ENCODE measurements at regions not wholly inside any gene's neighbourhood (a gene's known extent, or its start where the extent isn't known, plus 50 kb on each side); places are given as distances from the start of the nearest gene placed in this dataset.

GRCh38 chr11:70854201-70854600 lies 398.2 kb downstream of the SHANK2 start:
- 72 to 82% methylated on average over 3 of the region's 3 CpGs for WGBS, 2 donors
- Histone ChIP-seq H3K4me1 (no peaks in the 10 kb centered on the region), H3K9me3 (peaks cover 0 to 24% (median 0%) of the 10 kb centered on the region in 4 donors), H3K27me3 (no peaks in the 10 kb centered on the region), H3K27ac (no peak overlapping the region), H3K4me3 (no peak overlapping the region), H3K36me3 (no peaks in the 10 kb centered on the region)
- TF ChIP-seq POLR2A (IDR thresholded peaks at IDR 0.05) (no peak), EP300 (IDR thresholded peaks at IDR 0.05) (no peak)
- TF ChIP-seq, protein P1, sequence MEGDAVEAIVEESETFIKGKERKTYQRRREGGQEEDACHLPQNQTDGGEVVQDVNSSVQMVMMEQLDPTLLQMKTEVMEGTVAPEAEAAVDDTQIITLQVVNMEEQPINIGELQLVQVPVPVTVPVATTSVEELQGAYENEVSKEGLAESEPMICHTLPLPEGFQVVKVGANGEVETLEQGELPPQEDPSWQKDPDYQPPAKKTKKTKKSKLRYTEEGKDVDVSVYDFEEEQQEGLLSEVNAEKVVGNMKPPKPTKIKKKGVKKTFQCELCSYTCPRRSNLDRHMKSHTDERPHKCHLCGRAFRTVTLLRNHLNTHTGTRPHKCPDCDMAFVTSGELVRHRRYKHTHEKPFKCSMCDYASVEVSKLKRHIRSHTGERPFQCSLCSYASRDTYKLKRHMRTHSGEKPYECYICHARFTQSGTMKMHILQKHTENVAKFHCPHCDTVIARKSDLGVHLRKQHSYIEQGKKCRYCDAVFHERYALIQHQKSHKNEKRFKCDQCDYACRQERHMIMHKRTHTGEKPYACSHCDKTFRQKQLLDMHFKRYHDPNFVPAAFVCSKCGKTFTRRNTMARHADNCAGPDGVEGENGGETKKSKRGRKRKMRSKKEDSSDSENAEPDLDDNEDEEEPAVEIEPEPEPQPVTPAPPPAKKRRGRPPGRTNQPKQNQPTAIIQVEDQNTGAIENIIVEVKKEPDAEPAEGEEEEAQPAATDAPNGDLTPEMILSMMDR (IDR thresholded peaks at IDR 0.05) = no peak
- no peak for DNase-seq (ENCODE audit: low spot score in 2 of 2)

DNA sequence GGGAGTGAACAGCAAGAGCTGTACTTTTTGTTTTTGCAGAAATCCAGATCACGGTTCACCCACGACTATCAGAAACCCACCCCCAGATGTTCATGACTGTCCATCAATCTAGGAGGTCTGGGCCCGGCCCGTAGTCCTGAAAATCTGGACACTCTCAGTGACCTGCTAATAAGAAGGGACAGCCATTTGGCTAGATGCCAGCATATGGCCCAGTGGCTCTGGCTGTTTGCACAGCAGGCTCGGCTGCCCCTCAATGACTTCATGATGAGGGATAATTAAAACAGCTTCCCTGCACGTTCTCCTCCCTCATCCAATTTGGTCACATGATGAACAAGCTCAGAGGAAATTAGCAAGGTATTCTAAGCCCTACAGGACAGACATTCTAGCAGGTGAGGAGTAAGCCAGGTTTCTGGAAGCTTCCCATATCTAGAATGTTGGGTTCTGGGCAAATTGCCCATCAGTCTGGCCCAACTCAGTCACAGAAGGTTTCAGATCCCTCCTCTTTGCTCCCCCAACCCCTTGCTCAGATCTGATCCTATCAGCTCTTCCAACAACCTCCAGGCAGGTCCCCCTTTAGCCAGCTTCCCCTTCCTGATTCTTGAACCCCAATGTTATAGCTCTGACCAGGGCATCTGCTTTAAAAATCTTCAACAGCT lies 397.3 kb downstream of the SHANK2 start:
- WGBS, 2 donors = 24 to 32% methylated on average over 6 of the region's 6 CpGs
- Histone ChIP-seq H3K4me1 (no peaks in the 10 kb centered on the region), H3K27ac (no peak overlapping the region), H3K9me3 (peaks cover 0 to 16% (median 0%) of the 10 kb centered on the region in 4 donors), H3K27me3 (no peaks in the 10 kb centered on the region), H3K4me3 (no peak overlapping the region), H3K36me3 (no peaks in the 10 kb centered on the region)
- no peak for DNase-seq (ENCODE audit: low spot score in 2 of 2)
- TF ChIP-seq, protein P1 (IDR thresholded peaks at IDR 0.05) = no peak
- TF ChIP-seq EP300 (IDR thresholded peaks at IDR 0.05) (no peak), POLR2A (IDR thresholded peaks at IDR 0.05) (no peak)

GRCh38 chr11:70857894-70858293 lies 394.5 kb downstream of the SHANK2 start:
- 82 to 94% methylated on average over 3 of the region's 3 CpGs for WGBS, 2 donors
- Histone ChIP-seq H3K4me1 (no peaks in the 10 kb centered on the region), H3K9me3 (no peaks in the 10 kb centered on the region), H3K27me3 (no peaks in the 10 kb centered on the region), H3K27ac (no peak overlapping the region), H3K4me3 (no peak overlapping the region), H3K36me3 (no peaks in the 10 kb centered on the region)
- DNase-seq (ENCODE audit: low spot score in 2 of 2) = no peak
- TF ChIP-seq POLR2A (IDR thresholded peaks at IDR 0.05) = no peak
- TF ChIP-seq, protein P1 (IDR thresholded peaks at IDR 0.05) = no peak

DNA sequence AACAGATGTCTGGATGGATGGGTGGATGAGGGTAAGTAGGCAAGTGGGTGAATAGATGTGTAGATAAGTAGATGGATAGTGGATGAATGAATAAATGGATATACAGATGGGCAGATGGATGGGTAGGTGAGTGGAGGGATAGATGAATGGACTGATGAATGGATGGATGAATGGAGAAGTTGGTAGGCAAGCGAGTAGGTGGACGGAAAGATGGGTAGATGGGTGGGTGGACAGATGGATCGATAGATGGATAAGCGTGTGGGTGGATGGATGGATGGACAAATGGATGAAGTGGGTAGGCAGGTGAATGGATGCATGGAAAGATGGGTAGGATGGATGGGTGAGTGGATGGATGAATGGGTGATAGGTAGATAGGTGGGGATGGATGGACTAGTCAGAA lies 393.2 kb downstream of the SHANK2 start:
- no peaks in the 10 kb centered on the region for H3K4me1 ChIP-seq
- no peak for DNase-seq (ENCODE audit: low spot score in 2 of 2)
- TF ChIP-seq, protein P1 (IDR thresholded peaks at IDR 0.05) = no peak
- TF ChIP-seq EP300 (IDR thresholded peaks at IDR 0.05) = no peak
- no peak for TF ChIP-seq POLR2A (IDR thresholded peaks at IDR 0.05)
- 94% methylated on average over 4 of the region's 4 CpGs for WGBS, 2 donors
- no peaks in the 10 kb centered on the region for H3K9me3 ChIP-seq
- H3K27me3 ChIP-seq = no peaks in the 10 kb centered on the region
- H3K4me3 ChIP-seq = no peak overlapping the region
- H3K27ac ChIP-seq = no peak overlapping the region
- H3K36me3 ChIP-seq = no peaks in the 10 kb centered on the region

DNA sequence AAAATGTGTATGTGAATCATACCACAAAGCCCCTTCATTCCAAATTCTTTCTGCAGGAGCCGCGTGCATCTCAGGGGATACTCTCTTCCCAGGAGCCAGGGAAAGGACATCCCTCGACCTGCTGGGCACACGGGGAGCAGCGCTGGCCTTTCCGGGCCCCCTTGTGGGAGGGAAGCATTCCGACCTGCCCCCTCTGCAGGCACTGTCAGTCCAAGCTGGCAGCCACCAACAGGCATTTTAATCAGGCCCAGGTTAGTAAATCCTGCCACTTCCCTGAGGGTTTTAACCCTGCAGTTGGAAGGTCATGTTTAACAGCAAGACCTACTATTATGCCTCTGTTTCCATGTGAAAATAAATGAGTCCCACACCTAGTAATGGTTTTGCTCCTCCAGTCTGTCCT lies 391.5 kb downstream of the SHANK2 start:
- TF ChIP-seq EP300 (IDR thresholded peaks at IDR 0.05) = no peak
- TF ChIP-seq, protein P1 (IDR thresholded peaks at IDR 0.05) = no peak
- TF ChIP-seq POLR2A (IDR thresholded peaks at IDR 0.05) = no peak
- no peak overlapping the region for H3K4me3 ChIP-seq
- 39 to 49% methylated on average over 7 of the region's 7 CpGs for WGBS, 2 donors
- no peaks in the 10 kb centered on the region for H3K9me3 ChIP-seq
- H3K27ac ChIP-seq = no peak overlapping the region
- H3K4me1 ChIP-seq = no peaks in the 10 kb centered on the region
- DNase-seq (ENCODE audit: low spot score in 2 of 2) = no peak
- no peaks in the 10 kb centered on the region for H3K27me3 ChIP-seq
- no peaks in the 10 kb centered on the region for H3K36me3 ChIP-seq
